NCI-H187 (cell line): ENCODE measurements at regions not wholly inside any gene's neighbourhood (a gene's known extent, or its start where the extent isn't known, plus 50 kb on each side); places are given as distances from the start of the nearest gene placed in this dataset.

ENCODE experiments used
- DNase-seq, 2 experiments: peaks; one replicate each; lab custom pipeline; 2025; lab: John Stamatoyannopoulos, UW

- DNase-seq = no peak
Measured at GRCh38 chr2:216286616-216287231, 85.6 kb downstream of the MARCHF4 start.

GRCh38 chr2:216285701-216286100 is 86.6 kb downstream of the MARCHF4 start:
- no peak for DNase-seq

- no peak for DNase-seq
Measured at GRCh38 chr2:216284708-216285107, 87.6 kb downstream of the MARCHF4 start.

- no peak for DNase-seq
Measured at GRCh38 chr2:216283038-216283900, 89.0 kb downstream of the MARCHF4 start.

- DNase-seq = no peak
Measured at GRCh38 chr2:216281876-216282275, 90.4 kb downstream of the MARCHF4 start.

GRCh38 chr2:216281316-216281715 is 91.0 kb downstream of the MARCHF4 start:
- DNase-seq = no peak

GRCh38 chr2:216279459-216279858 is 92.8 kb downstream of the MARCHF4 start:
- DNase-seq = no peak

- no peak for DNase-seq
Measured at GRCh38 chr2:216279031-216279430, 93.3 kb downstream of the MARCHF4 start.

GRCh38 chr2:216275890-216276289 is 96.4 kb downstream of the MARCHF4 start:
- DNase-seq = no peak

- no peak for DNase-seq
Measured at GRCh38 chr2:216274194-216274840, 98.0 kb downstream of the MARCHF4 start.

GRCh38 chr2:216261042-216261537 is 111.2 kb downstream of the MARCHF4 start:
- no peak for DNase-seq

GRCh38 chr2:216260629-216261028 is 111.7 kb downstream of the MARCHF4 start:
- no peak for DNase-seq

- DNase-seq = no peak
Measured at GRCh38 chr2:216259081-216259480, 113.2 kb downstream of the MARCHF4 start.

- DNase-seq = no peak
Measured at GRCh38 chr2:216257089-216257488, 115.2 kb downstream of the MARCHF4 start.
